ENCODE measurements at regions not wholly inside any gene's neighbourhood (a gene's known extent, or its start where the extent isn't known, plus 50 kb on each side); places are given as distances from the start of the nearest gene placed in this dataset.

- no peak overlapping the region for H2AFZ ChIP-seq (ENCODE audit: low read length)
- TF ChIP-seq, protein P1, sequence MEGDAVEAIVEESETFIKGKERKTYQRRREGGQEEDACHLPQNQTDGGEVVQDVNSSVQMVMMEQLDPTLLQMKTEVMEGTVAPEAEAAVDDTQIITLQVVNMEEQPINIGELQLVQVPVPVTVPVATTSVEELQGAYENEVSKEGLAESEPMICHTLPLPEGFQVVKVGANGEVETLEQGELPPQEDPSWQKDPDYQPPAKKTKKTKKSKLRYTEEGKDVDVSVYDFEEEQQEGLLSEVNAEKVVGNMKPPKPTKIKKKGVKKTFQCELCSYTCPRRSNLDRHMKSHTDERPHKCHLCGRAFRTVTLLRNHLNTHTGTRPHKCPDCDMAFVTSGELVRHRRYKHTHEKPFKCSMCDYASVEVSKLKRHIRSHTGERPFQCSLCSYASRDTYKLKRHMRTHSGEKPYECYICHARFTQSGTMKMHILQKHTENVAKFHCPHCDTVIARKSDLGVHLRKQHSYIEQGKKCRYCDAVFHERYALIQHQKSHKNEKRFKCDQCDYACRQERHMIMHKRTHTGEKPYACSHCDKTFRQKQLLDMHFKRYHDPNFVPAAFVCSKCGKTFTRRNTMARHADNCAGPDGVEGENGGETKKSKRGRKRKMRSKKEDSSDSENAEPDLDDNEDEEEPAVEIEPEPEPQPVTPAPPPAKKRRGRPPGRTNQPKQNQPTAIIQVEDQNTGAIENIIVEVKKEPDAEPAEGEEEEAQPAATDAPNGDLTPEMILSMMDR (IDR thresholded peaks at IDR 0.05; ENCODE audit: extremely low read depth, low read depth, low read length): no peak
- no peaks in the 10 kb centered on the region for H4K20me1 ChIP-seq (ENCODE audit: insufficient read depth, low read length)
Observed at GRCh38 chr21:24948186-24948585, 659.1 kb downstream of the MRPL39 start.

DNA sequence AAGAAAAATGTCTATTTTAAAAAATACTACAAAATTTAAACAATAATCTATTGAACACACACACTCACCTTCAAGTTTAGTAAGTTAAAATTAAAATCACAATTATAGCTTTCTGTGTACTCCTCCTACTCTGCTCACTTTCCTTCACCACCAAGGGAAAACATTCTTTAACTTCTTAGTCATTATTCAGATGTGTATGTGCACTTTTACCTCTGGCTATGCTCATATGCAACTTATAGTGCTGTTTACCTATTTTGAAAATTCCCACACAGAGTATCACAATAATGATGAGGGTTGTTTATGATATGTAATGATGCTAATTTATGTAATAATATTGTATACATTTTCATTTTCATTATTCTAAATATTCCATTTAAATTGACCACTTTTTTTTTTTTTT is 661.4 kb downstream of the MRPL39 start:
- Histone ChIP-seq H3K36me3 (ENCODE audit: insufficient read depth, low read length) (no peaks in the 10 kb centered on the region), H3K4me1 (ENCODE audit: insufficient read depth, low read length) (no peaks in the 10 kb centered on the region), H3K79me2 (ENCODE audit: insufficient read depth, low read length) (no peaks in the 10 kb centered on the region), H2AFZ (ENCODE audit: low read length) (no peak overlapping the region), H3K4me3 (ENCODE audit: insufficient read depth, low read length) (no peak overlapping the region), H3K4me2 (ENCODE audit: insufficient read depth, low read length) (no peak overlapping the region), H3K9me3 (ENCODE audit: low read depth, low read length) (peaks cover 2% of the 10 kb centered on the region), H3K27me3 (ENCODE audit: insufficient read depth, low read length) (no peaks in the 10 kb centered on the region), H3K27ac (ENCODE audit: low read depth, low read length) (no peak overlapping the region), H4K20me1 (ENCODE audit: insufficient read depth, low read length) (no peaks in the 10 kb centered on the region)
- TF ChIP-seq, protein P1 (IDR thresholded peaks at IDR 0.05; ENCODE audit: extremely low read depth, low read depth, low read length): no peak
- no peak for DNase-seq (ENCODE audit: insufficient read length, low spot score, missing footprints)

More at GRCh38 chr21:24948186-24948585, 659.1 kb downstream of the MRPL39 start:
- no peak for DNase-seq (ENCODE audit: insufficient read length, low spot score, missing footprints)
- Histone ChIP-seq H3K4me1 (ENCODE audit: insufficient read depth, low read length) (no peaks in the 10 kb centered on the region), H3K79me2 (ENCODE audit: insufficient read depth, low read length) (no peaks in the 10 kb centered on the region), H3K9me3 (ENCODE audit: low read depth, low read length) (peaks cover 2% of the 10 kb centered on the region), H3K36me3 (ENCODE audit: insufficient read depth, low read length) (no peaks in the 10 kb centered on the region), H3K27me3 (ENCODE audit: insufficient read depth, low read length) (no peaks in the 10 kb centered on the region), H3K4me3 (ENCODE audit: insufficient read depth, low read length) (no peak overlapping the region), H3K4me2 (ENCODE audit: insufficient read depth, low read length) (no peak overlapping the region), H3K27ac (ENCODE audit: low read depth, low read length) (no peak overlapping the region)

GRCh38 chr21:24941316-24942185 is 665.7 kb downstream of the MRPL39 start:
- Histone ChIP-seq H2AFZ (ENCODE audit: low read length) (no peak overlapping the region), H3K4me3 (ENCODE audit: insufficient read depth, low read length) (no peak overlapping the region), H3K9me3 (ENCODE audit: low read depth, low read length) (peaks cover 2% of the 10 kb centered on the region), H3K27ac (ENCODE audit: low read depth, low read length) (no peak overlapping the region), H3K4me1 (ENCODE audit: insufficient read depth, low read length) (no peaks in the 10 kb centered on the region), H3K27me3 (ENCODE audit: insufficient read depth, low read length) (no peaks in the 10 kb centered on the region), H3K36me3 (ENCODE audit: insufficient read depth, low read length) (no peaks in the 10 kb centered on the region), H3K4me2 (ENCODE audit: insufficient read depth, low read length) (no peak overlapping the region), H4K20me1 (ENCODE audit: insufficient read depth, low read length) (no peaks in the 10 kb centered on the region), H3K79me2 (ENCODE audit: insufficient read depth, low read length) (no peaks in the 10 kb centered on the region)
- peak; percentile 3 for DNase-seq (ENCODE audit: insufficient read length, low spot score, missing footprints)
- TF ChIP-seq, protein P1 (IDR thresholded peaks at IDR 0.05; ENCODE audit: extremely low read depth, low read depth, low read length): no peak

DNA sequence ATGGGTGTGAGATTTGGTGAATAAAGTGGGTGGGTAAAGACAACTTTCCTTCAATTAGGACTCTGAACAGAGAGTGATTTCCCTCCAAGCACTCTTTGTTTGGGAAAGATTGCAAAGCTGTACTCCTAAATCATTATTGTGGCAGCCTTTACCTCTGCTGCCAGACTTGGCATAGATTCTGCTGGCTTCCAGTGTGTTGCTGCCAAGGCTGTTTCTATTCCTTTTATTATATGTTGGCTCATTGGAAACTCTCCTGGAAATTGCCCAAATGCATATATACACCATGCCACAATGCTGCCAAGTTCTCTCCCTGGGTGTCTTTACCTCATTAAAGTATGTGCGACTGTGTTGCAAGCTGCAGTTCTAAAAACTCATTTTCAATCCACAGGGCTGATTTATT is 668.0 kb downstream of the MRPL39 start:
- Histone ChIP-seq H3K79me2 (ENCODE audit: insufficient read depth, low read length) (no peaks in the 10 kb centered on the region), H3K36me3 (ENCODE audit: insufficient read depth, low read length) (no peaks in the 10 kb centered on the region), H3K4me1 (ENCODE audit: insufficient read depth, low read length) (no peaks in the 10 kb centered on the region), H3K4me3 (ENCODE audit: insufficient read depth, low read length) (no peak overlapping the region), H3K27me3 (ENCODE audit: insufficient read depth, low read length) (no peaks in the 10 kb centered on the region), H4K20me1 (ENCODE audit: insufficient read depth, low read length) (no peaks in the 10 kb centered on the region), H3K9me3 (ENCODE audit: low read depth, low read length) (peaks cover 1% of the 10 kb centered on the region), H3K4me2 (ENCODE audit: insufficient read depth, low read length) (no peak overlapping the region), H3K27ac (ENCODE audit: low read depth, low read length) (no peak overlapping the region), H2AFZ (ENCODE audit: low read length) (no peak overlapping the region)
- no peak for DNase-seq (ENCODE audit: insufficient read length, low spot score, missing footprints)
- TF ChIP-seq, protein P1 (IDR thresholded peaks at IDR 0.05; ENCODE audit: extremely low read depth, low read depth, low read length): no peak
